ENCODE measurements at regions not wholly inside any gene's neighbourhood (a gene's known extent, or its start where the extent isn't known, plus 50 kb on each side); places are given as distances from the start of the nearest gene placed in this dataset.
"Not testable (repeated sequence)": the region's sequence is repeated elsewhere in the genome, so short reads cannot be mapped to it uniquely, and the experiment has no call there.

- H3K9me3 Mint-ChIP-seq: peaks cover 11 to 16% of the 10 kb centered on the region in 2 donors
- not testable (repeated sequence) for H3K27me3 Mint-ChIP-seq, H3K27ac Mint-ChIP-seq, DNase-seq, H3K4me3 Mint-ChIP-seq, H3K4me1 Mint-ChIP-seq, ATAC-seq
These were observed 53.5 kb upstream of the JADE2 start for GRCh38 chr5:134471858-134472449.

GRCh38 chr5:134468921-134469400 is 56.5 kb upstream of the JADE2 start:
- Mint-ChIP-seq H3K4me3 (no peak overlapping the region), H3K27ac (no peak overlapping the region), H3K27me3 (no peaks in the 10 kb centered on the region), H3K4me1 (peaks cover 28% of the 10 kb centered on the region), H3K9me3 (peaks cover 11 to 16% of the 10 kb centered on the region in 2 donors)
- ATAC-seq: no peak
- DNase-seq: no peak

- DNase-seq (no peak), ATAC-seq (no peak)
- H3K27me3 Mint-ChIP-seq: no peaks in the 10 kb centered on the region
- peaks cover 28% of the 10 kb centered on the region for H3K4me1 Mint-ChIP-seq
- no peak overlapping the region for H3K4me3 Mint-ChIP-seq
- no peak overlapping the region for H3K27ac Mint-ChIP-seq
- H3K9me3 Mint-ChIP-seq: peaks cover 5 to 9% of the 10 kb centered on the region in 2 donors
These were observed 55.5 kb upstream of the CDKN2AIPNL start for GRCh38 chr5:134467231-134467630.

- H3K27ac Mint-ChIP-seq: peak overlapping the region; percentile 91 to 96
- H3K27me3 Mint-ChIP-seq: no peaks in the 10 kb centered on the region
- DNase-seq (peak; percentile 31 to 57), ATAC-seq (peak; percentile 76)
- H3K4me3 Mint-ChIP-seq: peak overlapping the region; percentile 83 to 88
- peaks cover 0 to 2% of the 10 kb centered on the region in 2 donors for H3K9me3 Mint-ChIP-seq
- peaks cover 23% of the 10 kb centered on the region for H3K4me1 Mint-ChIP-seq
These were observed 54.8 kb upstream of the CDKN2AIPNL start for GRCh38 chr5:134466241-134467069.

GRCh38 chr5:134465816-134466240 is 54.1 kb upstream of the CDKN2AIPNL start:
- peak overlapping the region; percentile 83 to 88 for H3K4me3 Mint-ChIP-seq
- DNase-seq (peak; percentile 44 to 65), ATAC-seq (peak; percentile 79)
- H3K4me1 Mint-ChIP-seq: peaks cover 23% of the 10 kb centered on the region
- peak overlapping the region; percentile 91 to 96 for H3K27ac Mint-ChIP-seq
- H3K9me3 Mint-ChIP-seq: no peaks in the 10 kb centered on the region
- no peaks in the 10 kb centered on the region for H3K27me3 Mint-ChIP-seq

- Mint-ChIP-seq H3K4me3 (peak overlapping the region; percentile 83 to 88), H3K27ac (peak overlapping the region in 1 of 2 donors; percentile 84), H3K4me1 (peaks cover 23% of the 10 kb centered on the region), H3K27me3 (no peaks in the 10 kb centered on the region), H3K9me3 (no peaks in the 10 kb centered on the region)
- peak; percentile 42 for ATAC-seq
- DNase-seq: no peak
These were observed 53.5 kb upstream of the CDKN2AIPNL start for GRCh38 chr5:134464988-134465815.

GRCh38 chr5:134463991-134464760 is 52.5 kb upstream of the CDKN2AIPNL start:
- peaks cover 23% of the 10 kb centered on the region for H3K4me1 Mint-ChIP-seq
- H3K9me3 Mint-ChIP-seq: no peaks in the 10 kb centered on the region
- H3K4me3 Mint-ChIP-seq: no peak overlapping the region
- peak overlapping the region in 1 of 2 donors; percentile 63 for H3K27ac Mint-ChIP-seq
- DNase-seq (no peak), ATAC-seq (no peak)
- no peaks in the 10 kb centered on the region for H3K27me3 Mint-ChIP-seq

GRCh38 chr5:134463176-134463720 is 51.6 kb upstream of the CDKN2AIPNL start:
- no peaks in the 10 kb centered on the region for H3K27me3 Mint-ChIP-seq

GRCh38 chr5:134462761-134463160 is 51.1 kb upstream of the CDKN2AIPNL start:
- no peaks in the 10 kb centered on the region for H3K27me3 Mint-ChIP-seq
- peaks cover 23% of the 10 kb centered on the region for H3K4me1 Mint-ChIP-seq
- ATAC-seq: no peak
- no peak for DNase-seq
- no peaks in the 10 kb centered on the region for H3K9me3 Mint-ChIP-seq
- H3K4me3 Mint-ChIP-seq: no peak overlapping the region
- H3K27ac Mint-ChIP-seq: no peak overlapping the region

More at GRCh38 chr5:134463176-134463720, 51.6 kb upstream of the CDKN2AIPNL start:
- no peak for DNase-seq
- ATAC-seq: no peak
- Mint-ChIP-seq H3K27ac (no peak overlapping the region), H3K9me3 (no peaks in the 10 kb centered on the region), H3K4me1 (peaks cover 23% of the 10 kb centered on the region), H3K4me3 (no peak overlapping the region)

- no peak for DNase-seq
- ATAC-seq: no peak
- no peak overlapping the region for H3K4me3 Mint-ChIP-seq
- H3K27me3 Mint-ChIP-seq: no peaks in the 10 kb centered on the region
- no peak overlapping the region for H3K27ac Mint-ChIP-seq
- peaks cover 22% of the 10 kb centered on the region for H3K4me1 Mint-ChIP-seq
- no peaks in the 10 kb centered on the region for H3K9me3 Mint-ChIP-seq
These were observed 50.4 kb upstream of the CDKN2AIPNL start for GRCh38 chr5:134462047-134462575.
